ENCODE measurements at regions not wholly inside any gene's neighbourhood (a gene's known extent, or its start where the extent isn't known, plus 50 kb on each side); places are given as distances from the start of the nearest gene placed in this dataset.
"Not testable (repeated sequence)": the region's sequence is repeated elsewhere in the genome, so short reads cannot be mapped to it uniquely, and the experiment has no call there.

DNA sequence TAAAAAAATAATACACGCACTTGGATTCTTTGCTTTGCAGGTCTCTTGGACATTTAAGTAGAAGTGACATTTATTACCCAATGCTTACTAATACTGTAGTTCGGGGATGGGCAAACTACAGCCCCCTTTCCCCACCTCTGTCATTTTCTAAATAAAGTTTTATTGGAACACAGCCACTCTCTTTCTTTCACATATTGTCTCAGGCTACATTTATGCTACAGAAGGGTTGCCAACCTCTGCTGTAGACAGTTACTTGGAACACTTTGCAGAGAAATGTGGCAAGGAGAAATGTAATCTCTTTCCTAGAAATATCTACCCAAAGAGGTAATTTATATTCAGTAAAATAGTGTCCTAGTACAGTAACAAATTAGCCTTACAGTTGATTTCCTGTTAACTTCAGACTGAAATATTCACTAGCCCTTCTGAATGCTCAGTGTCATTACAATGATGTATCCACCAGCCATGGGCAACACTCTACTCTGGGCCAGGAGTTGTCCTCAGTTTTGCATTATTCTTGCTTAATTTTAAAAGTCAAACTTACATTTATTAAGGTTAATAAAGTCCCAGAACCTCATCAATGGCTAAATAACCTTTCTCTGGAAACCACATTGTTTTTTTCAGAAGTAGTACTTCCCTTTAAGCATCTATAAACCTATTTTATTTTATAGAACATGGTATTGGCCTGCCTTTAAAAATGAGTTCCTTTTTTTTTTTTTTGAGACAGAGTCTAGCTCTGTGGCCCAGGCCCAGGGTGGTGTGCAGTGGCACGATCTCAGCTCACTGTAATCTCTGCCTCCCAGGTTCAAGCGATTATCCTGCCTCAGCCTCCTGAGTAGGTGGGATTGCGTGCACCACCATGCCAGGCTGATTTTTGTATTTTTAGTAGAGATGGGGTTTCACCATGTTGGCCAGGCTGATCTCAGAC, 269.6 kb upstream of the AMIGO2 start:
- Mint-ChIP-seq H3K27me3 (ENCODE audit: low read depth in 3 of 3) (no peaks in the 10 kb centered on the region), H3K27ac (peak overlapping the region in 1 of 6 donors; percentile 4), H3K36me3 (no peaks in the 10 kb centered on the region), H3K4me3 (no peak overlapping the region), H3K4me1 (peaks cover 6 to 13% of the 10 kb centered on the region in 2 donors), H3K9me3 (no peaks in the 10 kb centered on the region)
- DNase-seq = no peak

DNA sequence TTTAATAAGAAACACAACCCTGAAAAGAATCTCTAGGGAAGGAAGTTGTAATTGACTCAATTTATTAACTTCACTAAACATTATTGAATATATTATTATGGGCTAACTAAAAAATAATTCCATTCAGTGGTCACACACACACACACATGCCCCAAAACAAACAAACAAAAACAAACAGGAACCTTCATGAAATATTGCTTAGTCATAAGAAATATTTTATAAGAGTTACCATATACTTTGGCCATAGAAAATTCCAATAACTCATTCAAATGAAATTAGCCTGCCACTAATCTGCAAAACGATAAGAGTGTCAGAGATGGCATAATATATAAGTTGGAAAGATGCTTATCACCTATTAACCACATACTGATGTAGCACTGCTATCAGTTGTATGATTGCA, 268.4 kb upstream of the AMIGO2 start:
- H3K27me3 Mint-ChIP-seq (ENCODE audit: low read depth in 3 of 3) = no peaks in the 10 kb centered on the region
- H3K9me3 Mint-ChIP-seq = no peaks in the 10 kb centered on the region
- no peak overlapping the region for H3K4me3 Mint-ChIP-seq
- H3K27ac Mint-ChIP-seq = no peak overlapping the region
- peaks cover 6 to 13% of the 10 kb centered on the region in 2 donors for H3K4me1 Mint-ChIP-seq
- no peaks in the 10 kb centered on the region for H3K36me3 Mint-ChIP-seq
- DNase-seq = no peak

DNA sequence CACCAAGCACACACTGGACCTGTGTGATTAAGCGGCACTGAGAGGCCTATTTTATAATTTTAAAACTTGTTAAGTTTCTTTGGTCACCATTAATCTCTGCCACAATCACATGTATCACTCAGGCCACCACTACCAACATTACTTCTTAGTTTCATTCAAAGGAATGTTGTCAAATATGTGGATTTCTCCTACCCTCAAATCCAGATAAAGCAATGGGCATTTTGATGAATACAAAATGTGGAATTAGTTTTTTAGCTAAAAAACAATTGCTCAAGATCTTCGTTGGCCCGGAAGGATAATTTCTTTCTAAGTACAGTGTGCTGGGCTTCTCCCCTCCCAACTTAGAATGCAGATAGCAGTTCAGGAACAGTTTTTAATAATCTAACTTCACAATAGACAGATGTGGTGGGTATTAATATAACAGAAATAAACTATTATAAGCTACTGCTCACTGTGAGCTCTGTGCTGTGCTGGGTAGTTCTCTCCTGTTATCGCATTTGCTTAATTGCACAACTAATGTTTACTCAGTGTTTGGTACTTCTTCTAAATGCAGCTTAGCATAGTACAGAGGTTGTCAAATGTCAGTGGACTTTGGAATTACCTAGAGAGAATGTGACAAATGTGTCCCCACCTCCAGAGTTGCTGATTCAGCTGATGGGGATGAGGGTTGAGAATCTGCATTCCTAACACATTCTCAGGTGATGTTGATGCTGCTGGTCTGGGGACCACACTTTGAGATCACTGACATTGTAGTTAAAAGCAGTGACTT, 266.7 kb upstream of the AMIGO2 start:
- DNase-seq = no peak
- no peaks in the 10 kb centered on the region for H3K9me3 Mint-ChIP-seq
- peaks cover 0 to 6% (median 0%) of the 10 kb centered on the region in 3 donors for H3K36me3 Mint-ChIP-seq
- no peak overlapping the region for H3K27ac Mint-ChIP-seq
- peaks cover 6 to 13% of the 10 kb centered on the region in 2 donors for H3K4me1 Mint-ChIP-seq
- no peaks in the 10 kb centered on the region for H3K27me3 Mint-ChIP-seq (ENCODE audit: low read depth in 3 of 3)
- no peak overlapping the region for H3K4me3 Mint-ChIP-seq

DNA sequence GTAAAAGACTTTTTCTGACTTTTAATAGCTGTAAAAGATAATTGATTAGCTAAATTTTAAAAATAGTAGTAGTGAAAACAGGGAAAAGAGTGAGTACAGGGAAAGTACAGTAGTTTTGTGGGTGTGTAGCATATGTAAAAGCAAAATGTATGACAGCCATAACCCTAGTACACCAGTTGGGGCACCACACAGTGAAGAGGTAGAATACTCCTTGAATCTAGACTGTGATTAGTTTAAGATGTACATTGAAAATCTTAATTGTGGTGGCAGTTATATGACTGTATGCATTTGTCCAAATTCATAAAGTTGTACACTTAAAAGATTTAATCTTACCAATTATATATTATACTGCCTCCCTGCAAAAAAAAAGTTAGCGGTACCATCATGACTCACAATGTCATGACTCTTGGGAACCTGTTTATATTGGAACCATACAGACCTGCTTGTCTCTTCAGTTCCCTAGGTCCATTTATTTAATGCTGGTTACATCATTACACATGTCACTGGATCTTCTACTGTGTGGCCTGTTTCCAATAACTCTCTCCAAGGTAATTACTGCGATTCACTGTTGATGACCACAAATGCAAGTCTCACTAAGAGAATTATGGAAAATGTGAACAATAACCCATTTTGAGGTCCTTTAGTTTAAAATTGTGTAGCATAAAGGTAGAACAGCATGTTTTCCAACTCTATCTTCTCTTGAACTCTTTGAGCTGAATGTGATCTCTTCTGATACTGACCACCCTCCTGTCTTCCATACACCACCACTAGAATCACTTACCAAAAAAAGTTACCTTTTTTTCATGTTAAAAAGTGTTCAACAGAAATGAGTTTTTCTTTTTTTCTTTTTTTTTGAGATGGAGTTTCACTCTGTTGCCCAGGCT, 264.2 kb upstream of the AMIGO2 start:
- Mint-ChIP-seq H3K27ac (no peak overlapping the region), H3K4me1 (no peaks in the 10 kb centered on the region), H3K4me3 (no peak overlapping the region), H3K36me3 (peaks cover 0 to 6% (median 0%) of the 10 kb centered on the region in 3 donors), H3K27me3 (ENCODE audit: low read depth in 3 of 3) (no peaks in the 10 kb centered on the region), H3K9me3 (no peaks in the 10 kb centered on the region)
- no peak for DNase-seq

GRCh38 chr12:47340411-47341015, 260.8 kb upstream of the AMIGO2 start:
- Mint-ChIP-seq H3K4me1 (peaks cover under 1 to 11% of the 10 kb centered on the region in 2 donors), H3K27me3 (ENCODE audit: low read depth in 3 of 3) (peaks cover 0 to 3% (median 0%) of the 10 kb centered on the region in 3 donors), H3K36me3 (peaks cover 0 to 12% (median 6%) of the 10 kb centered on the region in 3 donors), H3K27ac (no peak overlapping the region), H3K4me3 (no peak overlapping the region), H3K9me3 (no peaks in the 10 kb centered on the region)
- no peak for DNase-seq

GRCh38 chr12:47337581-47337980, 257.8 kb upstream of the AMIGO2 start:
- peak overlapping the region in 1 of 6 donors; percentile 16 for H3K27ac Mint-ChIP-seq
- DNase-seq = no peak
- H3K36me3 Mint-ChIP-seq = peaks cover 0 to 12% (median 6%) of the 10 kb centered on the region in 3 donors
- no peaks in the 10 kb centered on the region for H3K9me3 Mint-ChIP-seq
- peaks cover 0 to 3% (median 0%) of the 10 kb centered on the region in 3 donors for H3K27me3 Mint-ChIP-seq (ENCODE audit: low read depth in 3 of 3)
- no peak overlapping the region for H3K4me3 Mint-ChIP-seq
- peaks cover 17 to 29% of the 10 kb centered on the region in 2 donors for H3K4me1 Mint-ChIP-seq

GRCh38 chr12:47333271-47333858, 253.6 kb upstream of the AMIGO2 start:
- H3K4me3 Mint-ChIP-seq; H3K27me3 Mint-ChIP-seq (ENCODE audit: low read depth in 3 of 3); DNase-seq; H3K9me3 Mint-ChIP-seq; H3K27ac Mint-ChIP-seq: not testable (repeated sequence)
- peaks cover 22 to 39% of the 10 kb centered on the region in 2 donors for H3K4me1 Mint-ChIP-seq
- H3K36me3 Mint-ChIP-seq = peaks cover 0 to 11% (median 0%) of the 10 kb centered on the region in 3 donors

- H3K4me3 Mint-ChIP-seq = no peak overlapping the region
- H3K9me3 Mint-ChIP-seq = no peaks in the 10 kb centered on the region
- peak overlapping the region in 1 of 6 donors; percentile 27 for H3K27ac Mint-ChIP-seq
- DNase-seq = no peak
- peaks cover 8 to 13% of the 10 kb centered on the region in 2 donors for H3K4me1 Mint-ChIP-seq
- no peaks in the 10 kb centered on the region for H3K27me3 Mint-ChIP-seq (ENCODE audit: low read depth in 3 of 3)
- no peaks in the 10 kb centered on the region for H3K36me3 Mint-ChIP-seq
Observed at GRCh38 chr12:47328831-47329545, 249.2 kb upstream of the AMIGO2 start.

GRCh38 chr12:47326190-47326589, 246.4 kb upstream of the AMIGO2 start:
- H3K27me3 Mint-ChIP-seq (ENCODE audit: low read depth in 3 of 3) = no peaks in the 10 kb centered on the region
- peaks cover 6 to 10% of the 10 kb centered on the region in 2 donors for H3K4me1 Mint-ChIP-seq
- no peaks in the 10 kb centered on the region for H3K36me3 Mint-ChIP-seq
- H3K4me3 Mint-ChIP-seq = no peak overlapping the region
- no peak overlapping the region for H3K27ac Mint-ChIP-seq
- DNase-seq = no peak
- no peaks in the 10 kb centered on the region for H3K9me3 Mint-ChIP-seq

DNA sequence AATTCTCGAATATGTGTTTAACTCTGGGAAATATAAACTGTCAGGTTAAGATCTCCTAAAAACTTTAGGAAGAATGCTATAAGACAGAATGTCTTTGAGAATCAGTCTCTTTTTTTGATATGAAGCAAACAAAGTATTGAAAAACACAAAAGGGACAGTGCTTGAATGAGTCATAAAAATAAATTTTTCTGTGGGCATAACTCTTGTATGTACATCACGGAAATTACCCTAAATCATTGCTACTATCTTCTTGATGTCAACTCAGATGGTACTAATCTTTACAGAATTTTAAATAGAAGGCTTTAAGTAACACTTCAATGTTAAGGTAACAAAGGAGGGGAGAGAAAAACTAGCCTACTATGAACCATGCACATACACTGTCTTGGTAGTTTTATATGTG, 244.0 kb upstream of the AMIGO2 start:
- H3K27ac Mint-ChIP-seq = no peak overlapping the region
- H3K4me3 Mint-ChIP-seq = no peak overlapping the region
- H3K36me3 Mint-ChIP-seq = no peaks in the 10 kb centered on the region
- peaks cover 13 to 14% of the 10 kb centered on the region in 2 donors for H3K4me1 Mint-ChIP-seq
- H3K9me3 Mint-ChIP-seq = no peaks in the 10 kb centered on the region
- H3K27me3 Mint-ChIP-seq (ENCODE audit: low read depth in 3 of 3) = no peaks in the 10 kb centered on the region
- no peak for DNase-seq

DNA sequence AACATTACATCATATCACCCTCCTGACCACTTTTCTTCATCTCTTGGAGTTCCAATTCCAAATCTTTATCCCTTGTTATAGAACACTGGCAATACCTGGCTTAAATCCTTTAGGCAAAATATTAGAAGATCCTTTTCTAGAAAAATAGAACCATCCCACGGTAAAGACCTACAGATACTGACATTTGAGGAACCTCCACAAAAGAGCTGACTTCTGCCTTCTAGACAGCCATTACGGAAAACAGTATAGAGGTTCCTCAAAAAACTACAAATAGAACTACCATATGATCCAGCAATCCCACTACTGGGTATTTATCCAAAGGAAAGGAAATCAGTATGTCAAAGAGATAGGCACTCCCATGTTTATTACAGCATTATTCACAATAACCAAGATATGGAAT, 241.7 kb upstream of the AMIGO2 start:
- Mint-ChIP-seq H3K4me1 (peaks cover 30 to 36% of the 10 kb centered on the region in 2 donors), H3K27me3 (ENCODE audit: low read depth in 3 of 3) (no peaks in the 10 kb centered on the region), H3K4me3 (no peak overlapping the region), H3K27ac (peak overlapping the region in 4 of 6 donors; percentile 9 to 55 (median 29)), H3K9me3 (no peaks in the 10 kb centered on the region), H3K36me3 (no peaks in the 10 kb centered on the region)
- DNase-seq = no peak

GRCh38 chr12:47319746-47320145, 240.0 kb upstream of the AMIGO2 start:
- DNase-seq = no peak
- no peaks in the 10 kb centered on the region for H3K9me3 Mint-ChIP-seq
- H3K4me1 Mint-ChIP-seq = peaks cover 31 to 38% of the 10 kb centered on the region in 2 donors
- H3K27ac Mint-ChIP-seq = peak overlapping the region; percentile 20 to 85 (median 70)
- H3K4me3 Mint-ChIP-seq = no peak overlapping the region
- no peaks in the 10 kb centered on the region for H3K36me3 Mint-ChIP-seq
- no peaks in the 10 kb centered on the region for H3K27me3 Mint-ChIP-seq (ENCODE audit: low read depth in 3 of 3)
